GM21423 (cell line): ENCODE measurements at regions not wholly inside any gene's neighbourhood (a gene's known extent, or its start where the extent isn't known, plus 50 kb on each side); places are given as distances from the start of the nearest gene placed in this dataset.

Experiments used
- ATAC-seq: cut with Tn5 transposase; IDR thresholded peaks from one replicate; pipeline ENCODE4 v1.9.1; 2021; ENCODE audit warnings: mild to moderate bottlenecking, moderate library complexity; ENCODE audit not compliant: unreplicated experiment

GRCh38 chr2:207473049-207473930 is 56.5 kb upstream of the CREB1 start:
- ATAC-seq = no peak

- no peak for ATAC-seq
Measured at GRCh38 chr2:207473931-207474235, 55.9 kb upstream of the CREB1 start.

- ATAC-seq = no peak
Measured at GRCh38 chr2:207474863-207475485, 54.8 kb upstream of the CREB1 start.

- ATAC-seq = no peak
Measured at GRCh38 chr2:207475546-207475945, 54.2 kb upstream of the CREB1 start.

GRCh38 chr2:207477896-207478295 is 51.9 kb upstream of the CREB1 start:
- no peak for ATAC-seq

- no peak for ATAC-seq
Measured at GRCh38 chr2:207478572-207478971, 51.2 kb upstream of the CREB1 start.

- no peak for ATAC-seq
Measured at GRCh38 chr2:207479198-207479785, 50.5 kb upstream of the CREB1 start.
